ENCODE measurements at regions not wholly inside any gene's neighbourhood (a gene's known extent, or its start where the extent isn't known, plus 50 kb on each side); places are given as distances from the start of the nearest gene placed in this dataset.
"Not testable (repeated sequence)": the region's sequence is repeated elsewhere in the genome, so short reads cannot be mapped to it uniquely, and the experiment has no call there.

DNA sequence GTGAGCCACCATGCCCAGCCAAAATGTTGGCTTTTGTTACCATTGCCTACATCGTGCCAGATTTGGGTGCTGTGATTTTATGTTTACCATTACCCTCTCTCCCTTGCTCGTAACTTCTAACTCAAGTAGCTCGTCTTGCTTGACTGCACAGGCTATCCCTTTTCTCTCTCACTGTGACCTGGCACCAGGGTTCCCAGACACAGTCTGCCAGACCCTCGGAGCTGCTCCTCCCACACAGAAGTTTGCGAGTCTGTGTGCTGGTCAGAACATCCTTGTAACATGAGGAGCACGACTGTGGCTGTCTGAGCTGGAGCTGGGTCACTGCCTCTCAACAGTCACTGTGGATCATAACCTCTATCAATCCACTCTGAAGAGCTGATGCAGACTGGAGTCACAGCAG lies 152.5 kb upstream of the ACKR3 start:
- DNase-seq = no peak

DNA sequence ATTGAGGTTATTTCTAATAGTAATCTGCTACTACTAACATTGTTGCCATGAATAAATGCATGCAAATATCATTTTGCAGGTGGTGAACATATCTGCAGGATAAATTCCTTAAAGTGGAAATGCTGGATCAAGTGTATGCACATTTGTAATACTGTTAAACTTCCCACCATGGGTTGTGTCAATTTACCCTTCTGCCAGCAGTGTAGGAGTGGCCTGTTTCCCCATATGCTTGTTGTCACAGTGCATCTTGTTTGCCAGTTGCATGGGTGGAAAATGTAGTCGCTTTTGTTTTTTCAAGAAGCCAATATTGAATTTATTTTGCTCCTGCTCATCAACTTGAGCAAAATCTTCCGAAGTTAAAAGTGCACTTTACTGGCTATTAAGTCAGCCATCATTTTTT lies 139.0 kb upstream of the ACKR3 start:
- no peak for DNase-seq

DNA sequence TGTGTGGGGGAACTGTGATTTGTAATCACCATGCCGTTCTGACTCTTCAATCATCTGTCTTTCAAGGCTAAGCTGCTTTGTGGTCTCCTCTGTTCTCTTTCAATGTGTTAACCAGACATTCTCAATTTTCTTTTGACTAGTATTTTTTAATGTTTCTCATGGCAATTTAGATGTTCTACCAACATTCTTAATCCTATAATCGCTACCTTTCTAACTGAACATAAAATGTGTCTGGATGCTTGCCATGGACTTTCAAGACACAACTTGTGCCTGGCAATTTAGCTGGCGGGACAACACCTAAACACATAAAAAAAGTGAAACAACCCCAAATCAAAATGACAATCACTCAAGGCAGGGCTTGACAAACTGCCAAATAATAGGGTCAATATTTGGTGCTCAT lies 135.0 kb upstream of the ACKR3 start:
- no peak for DNase-seq

DNA sequence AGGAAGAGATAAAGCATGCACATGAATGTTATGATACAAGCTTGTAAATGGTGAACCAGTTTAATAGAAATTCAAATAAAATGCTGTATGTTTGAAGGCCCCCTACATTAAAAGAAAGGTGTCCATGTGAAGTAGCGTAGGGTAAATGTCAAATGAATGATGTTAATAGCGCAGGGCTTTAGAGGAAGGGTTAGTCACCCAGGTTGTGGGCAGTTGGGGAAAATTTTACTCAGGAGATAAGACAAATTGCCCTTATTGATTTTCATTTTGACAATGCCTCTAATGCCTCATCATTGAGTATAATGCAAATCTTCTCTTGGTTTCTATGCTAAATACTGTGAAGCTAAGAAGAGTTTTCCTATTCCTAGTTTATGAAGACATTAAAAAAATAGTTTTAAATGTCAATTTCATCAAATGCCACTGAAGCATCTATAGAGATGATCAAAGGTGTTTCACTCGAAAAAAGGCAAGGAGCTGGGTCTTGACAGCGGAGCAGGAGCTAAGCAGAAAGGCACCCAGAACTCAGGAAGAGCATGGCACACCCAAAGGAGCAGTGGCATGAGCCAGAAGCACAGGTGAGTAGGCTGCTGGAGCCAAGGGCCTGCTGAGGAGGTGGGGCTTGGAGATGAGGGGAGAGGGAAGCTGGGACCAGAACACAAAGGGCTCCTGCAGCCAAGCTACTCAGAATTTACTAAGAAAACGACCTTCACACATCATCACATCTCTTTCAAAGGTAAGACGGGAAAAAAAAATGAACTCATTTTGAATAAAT lies 129.3 kb upstream of the ACKR3 start:
- DNase-seq = no peak

DNA sequence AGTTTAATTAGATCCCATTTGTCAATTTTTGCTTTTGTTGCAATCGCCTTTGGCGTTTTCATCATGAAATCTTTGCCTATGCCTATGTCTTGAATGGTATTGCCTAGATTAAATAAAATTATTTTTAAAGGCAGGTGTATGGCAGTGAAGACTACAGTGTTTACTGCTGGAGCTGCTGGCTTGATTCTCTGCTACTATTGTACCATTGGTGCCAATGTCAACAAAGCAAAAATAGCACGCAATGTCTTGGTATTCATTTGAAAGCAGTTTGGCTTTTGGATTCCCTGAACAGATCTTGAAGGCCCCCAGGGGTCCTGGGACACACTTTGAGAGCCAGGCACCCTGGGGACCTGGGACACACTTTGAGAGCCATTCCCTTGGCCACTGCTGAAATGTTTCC lies 125.4 kb upstream of the ACKR3 start:
- no peak for DNase-seq

DNA sequence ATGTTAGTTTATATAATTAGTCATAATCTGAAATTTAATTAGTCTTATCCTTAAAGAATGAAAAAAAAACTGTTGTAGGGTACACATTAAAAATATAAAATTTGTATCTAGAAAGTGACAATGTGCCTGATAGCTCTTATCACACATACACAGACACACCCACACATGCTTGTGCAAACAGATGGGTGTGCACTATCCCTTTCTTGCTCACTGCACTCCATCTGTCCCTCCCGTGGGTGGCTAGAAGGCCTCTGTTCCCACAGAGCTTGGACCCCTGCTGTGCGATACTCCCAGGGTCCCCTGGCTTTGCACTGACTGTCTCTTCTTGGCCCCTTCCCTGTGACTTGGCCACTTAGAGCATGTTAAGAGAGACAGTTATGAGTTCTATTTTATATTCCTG lies 123.9 kb upstream of the ACKR3 start:
- no peak for DNase-seq

DNA sequence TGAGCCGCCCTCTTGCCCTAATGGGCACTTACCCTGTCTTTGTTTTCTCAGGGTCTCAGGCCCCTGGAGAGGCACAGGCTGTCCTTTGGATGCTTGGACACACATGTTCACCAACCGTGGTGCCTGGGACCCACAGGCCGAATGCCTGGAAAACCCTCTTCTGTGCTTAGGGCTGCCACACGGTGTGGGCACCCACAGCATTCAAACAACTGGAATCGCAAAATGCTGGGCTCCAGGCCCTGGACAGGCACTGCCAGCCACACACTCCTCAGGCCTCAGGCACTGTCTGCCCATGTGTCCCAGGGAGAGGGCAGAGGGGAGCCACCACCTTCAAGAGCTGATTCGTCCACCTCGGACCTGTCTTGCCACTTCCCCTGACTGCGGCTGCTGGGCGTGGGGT lies 123.1 kb upstream of the ACKR3 start:
- no peak for DNase-seq

DNA sequence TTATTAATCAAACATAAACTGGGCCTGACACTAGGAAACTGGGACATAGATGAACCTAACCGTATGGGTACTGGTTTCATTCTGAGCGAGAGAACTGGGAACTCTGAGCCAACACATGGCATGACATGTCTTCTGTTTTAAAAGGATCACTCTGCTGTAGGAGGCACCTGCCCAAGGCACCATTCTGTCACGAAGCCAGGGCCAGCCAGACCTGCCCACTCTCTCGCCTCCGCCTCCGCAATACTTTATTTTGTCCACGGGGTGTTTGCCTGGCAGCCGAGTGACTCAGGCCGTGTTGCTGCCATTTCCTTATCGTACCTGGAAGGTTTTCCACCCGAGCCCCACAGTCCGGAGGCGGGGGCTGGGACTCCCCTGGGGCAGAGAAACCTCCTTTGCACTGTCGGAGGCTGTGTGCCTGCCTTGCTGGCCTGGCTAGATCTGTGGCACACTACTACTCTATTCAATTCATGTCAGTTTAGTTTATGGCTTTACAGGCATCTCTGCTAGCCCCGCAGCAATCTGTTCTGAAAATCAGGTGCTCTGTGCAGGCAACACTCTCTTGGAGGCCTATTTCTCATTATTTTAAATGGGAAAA lies 120.4 kb upstream of the ACKR3 start:
- no peak for DNase-seq

DNA sequence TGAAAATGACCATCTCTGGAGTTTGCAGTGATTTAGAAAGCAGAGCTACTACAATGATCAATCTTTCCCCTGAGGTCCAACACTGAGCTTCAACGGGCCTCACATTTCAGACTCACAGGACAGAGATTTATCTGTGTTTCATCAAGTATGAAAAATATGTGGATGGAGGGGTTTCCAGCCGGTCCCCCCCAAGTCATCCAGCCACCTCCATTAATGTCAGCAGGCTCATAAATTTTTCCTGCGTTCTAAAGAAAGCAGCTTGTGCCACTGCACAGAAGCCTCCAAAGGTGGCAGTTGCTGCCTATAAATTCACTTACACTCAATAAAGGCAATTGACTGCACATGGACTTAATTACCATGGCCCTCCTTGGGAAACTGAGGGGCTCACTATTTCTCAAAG lies 117.4 kb upstream of the ACKR3 start:
- DNase-seq = no peak

DNA sequence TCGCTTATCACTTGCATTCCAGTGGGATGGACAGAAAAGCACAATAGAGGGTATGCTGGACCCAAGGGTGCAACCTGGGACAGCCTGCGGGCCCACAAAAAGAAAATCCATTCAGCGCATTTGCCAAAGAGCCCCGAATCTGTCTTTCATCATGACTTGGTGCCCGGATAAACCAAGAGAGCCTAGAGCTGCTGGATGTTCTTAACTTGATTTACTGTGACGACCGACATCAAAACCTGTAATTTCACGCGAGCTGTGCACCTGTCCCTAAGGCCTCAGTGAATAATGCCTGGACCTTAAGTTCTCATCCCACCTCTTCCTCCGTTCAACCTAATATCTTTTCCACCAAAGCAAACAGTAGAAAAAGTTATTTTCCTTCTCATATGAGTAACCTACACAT lies 115.5 kb upstream of the ACKR3 start:
- DNase-seq = no peak

DNA sequence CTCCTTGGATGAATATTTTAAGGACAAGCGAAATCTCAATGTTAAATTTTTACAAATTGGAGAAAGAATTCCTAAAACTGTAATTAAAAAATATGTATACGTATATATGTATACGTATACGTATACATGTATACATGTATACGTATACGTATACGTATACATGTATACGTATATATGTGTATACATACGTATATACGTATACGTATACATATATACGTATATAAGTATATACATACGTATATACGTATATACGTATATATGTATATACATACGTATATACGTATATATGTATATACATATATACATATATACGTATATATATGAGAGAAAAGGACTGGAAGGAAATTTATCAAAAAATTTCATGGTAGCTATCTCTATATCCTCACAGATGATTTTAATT lies 110.2 kb upstream of the ACKR3 start:
- no peak for DNase-seq

DNA sequence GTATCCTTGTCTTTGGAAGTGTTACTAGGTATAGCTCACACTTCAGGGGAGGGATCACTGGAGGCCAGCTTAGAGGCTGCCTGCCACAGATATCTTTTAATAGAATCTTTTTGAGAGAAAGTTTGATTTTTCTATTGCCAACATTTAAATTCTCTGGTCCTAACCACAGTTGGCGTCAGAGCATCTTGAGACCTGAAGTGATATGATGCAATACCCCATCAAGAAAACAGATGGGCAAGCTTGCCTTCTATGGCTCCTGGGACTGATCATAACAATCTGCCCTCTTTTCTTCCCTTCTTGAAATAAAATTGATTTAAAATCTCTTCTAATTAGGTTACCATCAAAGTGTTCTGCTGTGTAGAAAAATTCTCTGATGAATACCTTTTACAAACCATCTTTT lies 105.5 kb upstream of the ACKR3 start:
- no peak for DNase-seq

DNA sequence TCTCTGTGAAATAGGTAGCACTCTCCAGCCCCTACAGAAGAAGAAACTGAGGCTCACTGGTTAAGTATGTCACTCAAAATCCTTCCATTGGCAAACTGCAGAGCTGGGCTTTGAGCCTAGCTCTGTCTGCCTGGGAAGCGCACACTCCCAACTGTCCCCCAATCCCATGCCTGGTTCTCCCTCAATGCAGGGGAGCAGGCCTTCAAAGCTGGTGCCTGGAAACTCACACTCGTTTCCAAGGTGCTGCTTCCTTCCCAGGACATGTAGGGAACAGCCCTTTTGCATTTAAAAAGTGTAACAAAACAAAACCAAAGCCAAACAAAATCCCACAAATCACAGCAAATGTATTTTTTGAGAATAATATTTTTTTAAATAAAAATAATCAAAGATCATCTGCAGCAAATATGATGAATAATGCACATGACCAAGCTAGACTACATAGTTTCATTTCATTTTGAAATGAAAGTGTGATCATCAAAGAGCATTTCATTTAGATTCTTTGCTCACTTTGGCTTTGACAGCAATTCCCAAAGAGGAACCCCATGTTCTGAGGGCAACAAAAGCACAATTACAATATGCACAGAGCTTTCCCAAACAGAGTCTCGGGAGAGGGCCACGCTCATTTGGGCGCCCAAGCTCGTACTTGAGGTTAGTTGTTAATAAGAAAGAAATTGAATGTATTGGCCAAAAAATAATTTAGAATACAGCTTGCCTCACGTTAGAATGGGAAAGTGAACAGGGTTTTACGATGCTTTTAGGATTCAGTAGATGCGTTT lies 96.7 kb upstream of the ACKR3 start:
- DNase-seq = no peak

DNA sequence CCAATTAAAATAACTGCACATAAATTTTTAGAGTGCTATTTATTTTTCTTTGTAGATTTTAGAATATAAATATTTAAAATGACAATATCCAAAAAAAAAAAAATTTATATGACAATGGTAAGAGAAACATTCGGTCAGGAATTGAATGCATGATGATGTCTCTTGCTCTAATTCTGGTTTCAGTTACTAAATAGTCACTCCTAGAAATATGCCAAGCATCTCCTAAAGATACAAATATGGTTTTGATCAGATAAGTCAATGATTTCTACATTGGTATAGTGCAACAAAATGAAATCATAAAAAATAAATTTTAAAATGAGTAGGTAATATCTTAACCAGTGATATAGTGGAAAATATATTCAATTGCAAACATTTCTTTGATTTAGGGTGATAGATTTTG lies 95.9 kb upstream of the ACKR3 start:
- no peak for DNase-seq

DNA sequence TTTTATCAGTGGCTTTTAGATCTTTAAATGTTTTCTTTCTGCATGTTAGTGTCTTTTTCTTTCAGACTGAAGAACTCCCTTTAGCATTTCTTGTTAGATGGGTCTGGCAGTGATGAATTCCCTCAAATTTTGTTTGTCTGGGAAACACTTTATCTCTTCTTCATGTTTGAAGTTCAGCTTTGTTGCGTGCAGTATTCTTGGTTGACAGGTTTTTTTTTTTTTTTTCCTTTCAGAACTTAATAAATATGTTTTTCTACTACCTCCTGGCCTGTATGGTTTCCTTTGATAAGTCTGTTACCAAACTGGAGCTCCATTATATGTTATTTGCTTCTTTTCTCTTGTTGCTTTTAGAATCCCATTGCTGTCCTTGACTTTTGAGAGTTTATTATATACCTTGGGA lies 89.8 kb upstream of the ACKR3 start:
- DNase-seq = no peak

DNA sequence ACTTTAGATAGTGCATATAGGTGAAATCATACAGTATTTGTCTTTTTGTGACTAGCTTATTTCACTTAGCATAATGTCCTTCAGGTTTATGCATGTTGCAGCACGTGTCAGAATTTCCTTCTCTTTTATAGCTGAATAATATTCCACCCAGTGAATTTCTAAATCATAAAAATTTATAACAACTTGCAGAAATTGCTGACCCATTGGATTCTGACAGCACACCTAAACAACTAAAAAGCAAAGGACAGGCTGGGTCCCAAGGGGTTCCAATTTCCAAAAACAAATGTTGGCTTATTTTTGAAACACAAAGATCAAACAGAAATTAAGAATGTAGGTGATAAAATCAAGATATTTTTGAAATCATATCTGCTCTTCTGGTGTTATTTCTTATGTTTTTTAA lies 86.5 kb upstream of the ACKR3 start:
- no peak for DNase-seq

DNA sequence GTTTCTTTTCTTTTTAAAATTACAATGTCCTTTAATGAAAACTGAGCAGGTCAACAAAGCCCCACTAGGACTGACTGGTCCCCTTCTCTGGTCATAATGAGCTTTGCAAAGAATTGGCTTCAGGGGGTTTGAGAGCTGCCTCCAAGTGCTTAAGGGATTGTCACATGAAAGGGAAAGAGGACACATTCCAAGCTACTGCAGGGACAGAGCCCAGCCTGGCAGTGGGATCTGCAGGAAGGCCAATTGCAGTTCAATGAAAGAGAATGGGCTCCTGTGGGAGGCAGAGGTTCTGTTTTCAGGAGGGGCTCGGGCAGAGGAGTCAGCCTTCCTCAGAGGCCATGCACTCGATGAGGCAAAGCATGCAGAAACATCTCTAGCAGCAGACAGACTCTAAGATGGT lies 84.1 kb upstream of the ACKR3 start:
- DNase-seq = no peak

DNA sequence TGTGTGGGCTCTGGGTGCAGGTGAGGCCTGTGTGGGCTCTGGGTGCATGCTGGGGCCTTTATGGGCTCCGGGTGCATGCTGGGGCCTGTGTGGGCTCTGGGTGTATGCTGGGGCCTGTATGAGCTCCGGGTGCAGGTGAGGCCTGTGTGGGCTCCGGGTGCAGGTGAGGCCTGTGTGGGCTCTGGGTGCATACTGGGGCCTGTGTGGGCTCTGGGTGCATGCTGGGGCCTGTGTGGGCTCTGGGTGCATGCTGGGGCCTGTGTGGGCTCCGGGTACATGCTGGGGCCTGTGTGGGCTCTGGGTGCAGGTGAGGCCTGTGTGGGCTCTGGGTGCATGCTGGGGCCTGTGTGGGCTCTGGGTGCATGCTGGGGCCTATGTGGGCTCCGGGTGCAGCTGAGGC lies 80.5 kb upstream of the ACKR3 start:
- not testable (repeated sequence) for DNase-seq

DNA sequence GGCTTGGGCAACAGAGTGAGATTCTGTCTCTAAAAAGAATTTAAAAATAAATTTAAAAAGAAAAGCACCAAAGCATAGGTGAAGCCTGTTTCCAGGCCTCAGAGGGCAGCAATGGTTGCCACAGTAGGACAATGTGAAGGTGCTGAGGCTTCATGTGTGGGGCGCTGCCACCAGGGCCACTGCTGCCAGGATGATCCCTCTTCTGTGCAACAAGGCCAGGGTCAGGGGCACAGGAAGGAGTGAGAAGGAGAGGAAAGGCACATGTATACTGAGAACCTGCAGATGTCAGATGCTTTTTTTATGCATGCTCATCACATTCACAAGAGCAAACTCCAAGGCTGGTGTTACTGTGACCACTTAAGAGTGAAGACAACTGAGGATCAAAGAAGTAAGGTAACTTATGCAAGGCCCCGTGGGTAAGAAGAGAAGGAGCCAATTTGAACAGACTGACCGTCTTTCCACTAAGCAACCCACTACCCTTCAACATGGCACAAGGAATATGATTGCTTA lies 79.7 kb upstream of the ACKR3 start:
- no peak for DNase-seq

DNA sequence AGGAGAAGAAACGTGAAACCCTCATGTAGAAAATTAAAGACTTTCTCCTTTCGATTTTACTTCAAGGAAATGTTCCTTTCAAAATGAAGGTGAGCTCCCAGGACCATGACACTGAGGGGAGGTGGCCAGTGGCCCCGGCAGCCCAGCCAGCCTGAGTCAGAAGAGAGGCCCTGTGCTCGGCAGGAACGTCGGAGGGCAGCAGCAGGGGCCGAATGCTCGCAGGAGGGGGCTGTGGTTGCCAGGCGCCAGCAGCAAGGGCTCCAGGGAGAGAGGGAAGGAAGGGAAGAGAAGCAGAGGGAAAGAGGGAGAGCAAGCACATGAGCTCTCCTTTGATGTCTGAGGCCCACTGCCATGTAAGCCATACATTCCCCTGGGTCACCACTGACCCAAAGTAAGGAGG lies 73.3 kb upstream of the ACKR3 start:
- DNase-seq = no peak

DNA sequence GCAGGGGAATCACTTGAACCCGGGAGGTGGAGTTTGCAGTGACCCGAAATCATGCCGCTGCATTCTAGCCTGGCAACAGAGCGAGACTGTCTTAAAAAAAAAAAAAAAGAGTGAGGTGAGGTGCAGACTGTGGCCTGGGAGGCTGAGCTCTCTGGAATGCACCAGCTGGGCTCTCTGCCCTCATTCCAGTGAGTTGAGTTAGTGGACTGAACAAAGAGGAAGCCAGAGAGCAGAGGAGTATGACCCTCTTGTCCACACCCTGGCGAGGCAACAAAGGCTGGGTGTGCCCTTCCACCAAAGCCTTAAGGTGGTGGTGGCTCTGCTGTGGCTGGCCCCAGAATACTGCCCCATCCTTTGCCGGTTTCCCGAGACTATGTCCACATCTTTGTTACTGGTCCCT lies 71.3 kb upstream of the ACKR3 start:
- no peak for DNase-seq

DNA sequence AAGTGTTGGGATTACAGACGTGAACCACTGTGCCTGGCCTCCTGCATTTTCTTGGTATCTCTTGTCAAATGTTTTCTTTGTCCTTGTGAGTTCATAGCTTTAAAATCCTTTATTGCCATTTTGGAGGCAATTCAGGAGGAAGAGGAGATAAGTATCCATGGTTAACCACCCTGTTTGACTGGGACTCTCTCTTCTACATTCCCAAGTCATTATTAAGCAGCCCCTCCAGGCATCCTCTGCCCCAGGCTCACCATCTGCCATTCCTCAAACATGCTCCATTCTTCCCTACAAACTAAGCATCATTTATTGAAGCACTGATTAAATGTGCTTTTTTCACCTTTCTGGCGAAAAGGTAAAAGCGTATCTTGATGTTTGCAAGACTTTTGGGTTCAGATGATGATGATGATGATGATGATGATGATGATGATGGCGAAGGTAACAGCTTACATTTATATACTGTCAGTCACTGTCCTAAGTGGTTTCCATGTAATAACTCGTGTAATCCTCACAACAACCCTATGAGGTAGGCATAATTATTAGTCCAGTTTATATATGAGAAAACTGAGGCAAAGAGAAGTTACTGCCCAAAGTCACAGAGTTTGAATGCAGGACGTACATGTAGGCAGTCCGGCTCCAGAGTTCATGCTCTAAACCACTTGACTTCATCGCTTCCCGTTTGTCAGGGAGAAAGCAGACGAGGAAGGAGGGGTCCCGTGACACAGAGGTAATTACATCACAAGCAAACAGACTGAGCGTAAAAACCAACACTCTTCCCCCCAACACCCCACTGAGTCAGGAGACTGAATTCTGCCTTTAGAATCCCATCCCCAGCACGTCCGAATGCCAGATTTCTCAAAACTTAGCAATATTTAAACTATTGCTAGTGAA lies 69.7 kb upstream of the ACKR3 start:
- no peak for DNase-seq

DNA sequence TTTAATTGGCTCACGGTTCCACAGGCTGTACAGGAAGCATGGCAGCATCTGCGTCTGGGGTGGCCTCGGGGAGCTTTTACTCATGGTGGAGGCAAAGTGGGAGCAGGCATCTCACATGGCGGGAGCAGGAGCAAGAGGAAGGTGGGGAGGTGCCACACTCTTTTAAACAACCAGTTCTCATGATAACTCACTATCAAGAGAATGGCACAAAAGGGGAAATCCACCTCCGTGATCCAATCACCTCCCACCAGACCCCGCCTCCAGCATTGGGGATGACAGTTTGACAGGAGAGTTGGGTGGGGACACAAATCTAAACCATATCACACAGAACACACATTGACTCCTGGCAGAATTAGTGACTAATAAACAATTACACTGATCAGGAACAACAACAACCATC lies 68.6 kb upstream of the ACKR3 start:
- DNase-seq = no peak
